Hematopoietic multipotent progenitor cell treated with erythropoietin and hydrocortisone succinate and interleukin-3 and kit ligand, for 8 days (in vitro differentiated cells): ENCODE measurements at regions not wholly inside any gene's neighbourhood (a gene's known extent, or its start where the extent isn't known, plus 50 kb on each side); places are given as distances from the start of the nearest gene placed in this dataset.

Source experiments
- DNase-seq: peaks from one replicate; pipeline ENCODE4 v3.0.0-alpha.2; 2015

GRCh38 chr11:128213461-128213860 lies 373.9 kb downstream of the ETS1 start:
- no peak for DNase-seq

GRCh38 chr11:128212324-128212723 lies 375.0 kb downstream of the ETS1 start:
- no peak for DNase-seq

- DNase-seq: no peak
These were observed 377.0 kb downstream of the ETS1 start for GRCh38 chr11:128210148-128210940.

GRCh38 chr11:128209138-128209435 lies 378.3 kb downstream of the ETS1 start:
- no peak for DNase-seq

GRCh38 chr11:128208329-128209137 lies 378.8 kb downstream of the ETS1 start:
- DNase-seq: no peak

- DNase-seq: no peak
These were observed 379.5 kb downstream of the ETS1 start for GRCh38 chr11:128207861-128208321.

GRCh38 chr11:128206461-128206860 lies 380.9 kb downstream of the ETS1 start:
- DNase-seq: no peak

GRCh38 chr11:128205796-128206195 lies 381.6 kb downstream of the ETS1 start:
- DNase-seq: no peak

GRCh38 chr11:128204898-128205297 lies 382.5 kb downstream of the ETS1 start:
- DNase-seq: no peak

GRCh38 chr11:128201801-128202200 lies 385.6 kb downstream of the ETS1 start:
- DNase-seq: no peak

GRCh38 chr11:128201009-128201408 lies 386.3 kb downstream of the ETS1 start:
- no peak for DNase-seq

- DNase-seq: no peak
These were observed 386.9 kb downstream of the ETS1 start for GRCh38 chr11:128200467-128200866.

GRCh38 chr11:128198216-128198772 lies 389.1 kb downstream of the ETS1 start:
- no peak for DNase-seq

GRCh38 chr11:128196235-128196634 lies 391.1 kb downstream of the ETS1 start:
- no peak for DNase-seq

- no peak for DNase-seq
These were observed 391.6 kb downstream of the ETS1 start for GRCh38 chr11:128195756-128196155.

- DNase-seq: peak; percentile 53
These were observed 392.2 kb downstream of the ETS1 start for GRCh38 chr11:128195057-128195751.

- no peak for DNase-seq
These were observed 393.1 kb downstream of the ETS1 start for GRCh38 chr11:128194216-128194615.

GRCh38 chr11:128193615-128194014 lies 393.7 kb downstream of the ETS1 start:
- DNase-seq: no peak

GRCh38 chr11:128190312-128190711 lies 397.0 kb downstream of the ETS1 start:
- no peak for DNase-seq

GRCh38 chr11:128189823-128190222 lies 397.5 kb downstream of the ETS1 start:
- DNase-seq: no peak

- DNase-seq: no peak
These were observed 398.9 kb downstream of the ETS1 start for GRCh38 chr11:128188346-128189004.

- DNase-seq: no peak
These were observed 399.5 kb downstream of the ETS1 start for GRCh38 chr11:128187835-128188234.

- DNase-seq: no peak
These were observed 400.0 kb downstream of the ETS1 start for GRCh38 chr11:128187377-128187776.
